Epidermal melanocyte (primary cell): ENCODE measurements at regions not wholly inside any gene's neighbourhood (a gene's known extent, or its start where the extent isn't known, plus 50 kb on each side); places are given as distances from the start of the nearest gene placed in this dataset.

ENCODE experiments used
- DNase-seq: peaks from one replicate; pipeline ENCODE4 v3.0.0; 2011; ENCODE audit warnings: low spot score; ENCODE audit not compliant: insufficient read length

- no peak for DNase-seq
These were observed 1211.9 kb downstream of the MRPL39 start for GRCh38 chr21:24395320-24395923.

GRCh38 chr21:24375201-24375600, 1232.1 kb downstream of the MRPL39 start:
- DNase-seq: no peak

- DNase-seq: no peak
These were observed 1234.8 kb downstream of the MRPL39 start for GRCh38 chr21:24372506-24372905.

- no peak for DNase-seq
These were observed 1237.5 kb downstream of the MRPL39 start for GRCh38 chr21:24369746-24370145.

- DNase-seq: no peak
These were observed 1238.0 kb downstream of the MRPL39 start for GRCh38 chr21:24369278-24369677.

- DNase-seq: no peak
These were observed 1239.3 kb downstream of the MRPL39 start for GRCh38 chr21:24367936-24368335.

GRCh38 chr21:24353492-24353891, 1253.8 kb downstream of the MRPL39 start:
- no peak for DNase-seq

- DNase-seq: no peak
These were observed 1267.9 kb downstream of the MRPL39 start for GRCh38 chr21:24339406-24339805.

GRCh38 chr21:24336491-24336890, 1270.8 kb downstream of the MRPL39 start:
- no peak for DNase-seq

- DNase-seq: no peak
These were observed 1283.7 kb downstream of the MRPL39 start for GRCh38 chr21:24323536-24323935.

GRCh38 chr21:24316277-24316922, 1290.9 kb downstream of the MRPL39 start:
- DNase-seq: no peak

- no peak for DNase-seq
These were observed 1296.5 kb downstream of the MRPL39 start for GRCh38 chr21:24310788-24311187.

- DNase-seq: no peak
These were observed 1299.1 kb downstream of the MRPL39 start for GRCh38 chr21:24308183-24308582.

GRCh38 chr21:24302400-24302799, 1304.9 kb downstream of the MRPL39 start:
- no peak for DNase-seq

- DNase-seq: no peak
These were observed 1309.2 kb downstream of the MRPL39 start for GRCh38 chr21:24298040-24298439.

GRCh38 chr21:24294171-24294570, 1313.1 kb downstream of the MRPL39 start:
- no peak for DNase-seq

- DNase-seq: no peak
These were observed 1317.0 kb downstream of the MRPL39 start for GRCh38 chr21:24290151-24290833.

GRCh38 chr21:24289539-24289938, 1317.7 kb downstream of the MRPL39 start:
- no peak for DNase-seq

GRCh38 chr21:24280596-24280995, 1326.7 kb downstream of the MRPL39 start:
- DNase-seq: no peak

GRCh38 chr21:24278711-24279110, 1328.6 kb downstream of the MRPL39 start:
- no peak for DNase-seq

- no peak for DNase-seq
These were observed 1331.1 kb downstream of the MRPL39 start for GRCh38 chr21:24276204-24276603.

GRCh38 chr21:24275616-24276015, 1331.7 kb downstream of the MRPL39 start:
- DNase-seq: no peak

GRCh38 chr21:24272521-24272938, 1334.8 kb downstream of the MRPL39 start:
- DNase-seq: no peak
